K562 (cell line): ENCODE measurements at regions not wholly inside any gene's neighbourhood (a gene's known extent, or its start where the extent isn't known, plus 50 kb on each side); places are given as distances from the start of the nearest gene placed in this dataset.
A peak's percentile ranks its signal among the peaks of the same experiment; 100 is the strongest.

ENCODE experiments used
- ATAC-seq: fragments of 200-7000 bp; cut with Tn5 transposase; 3 replicates; pipeline ENCODE4 v1.9.1; 2020; ENCODE audit warnings: moderate library complexity
- BruUV-seq: library from RNA; stranded (reverse); fragments of 400-500 nt; replicated peaks from 2 replicates; lab custom pipeline; 2021; lab: Mats Ljungman, UMichigan
- CTCF ChIA-PET: fragments of 300-600 bp; formaldehyde crosslinking; extraction: SDS; loops from one replicate; lab custom pipeline; 2021; ENCODE audit warnings: low intra/inter-chr PET ratio; lab: Yijun Ruan, JAX
- POLR2A ChIA-PET: fragments of 300-600, 350-650 bp; sonication (Branson Sonifier 250); formaldehyde crosslinking; extraction: SDS; loops from one replicate; lab custom pipeline; 2021; ENCODE audit warnings: antibody characterized with exemption, inconsistent platforms; lab: Yijun Ruan, JAX
- DNase-seq, 4 experiments: peaks; one replicate each; pipeline versions ENCODE4 v3.0.0 to v3.0.0-alpha.2; 2011 to 2018; ENCODE audit warnings: low spot score in 3 of 4, mixed read lengths in 3 of 4; ENCODE audit errors: extremely low read depth in 1 of 4
- FAIRE-seq: peaks from 2 replicates; lab custom pipeline; 2011; peaks lifted over from hg19 to GRCh38; lab: Jason Lieb, UNC
- H2AFZ ChIP-seq: 2 replicates; pipeline ENCODE4 v1.6.0; 2011; ENCODE audit warnings: low read depth, low read length, control low read depth, inconsistent platforms
- H3K27ac ChIP-seq: fragments of 200-600 bp; 3 replicates; pipeline ENCODE4 v1.8.0; 2011; ENCODE audit warnings: low read depth, mild to moderate bottlenecking, control low read depth, inconsistent platforms, low read length, moderate library complexity, mixed read lengths; ENCODE audit errors: extremely low read depth
- H3K27me3 ChIP-seq, 2 experiments: fragments of 300-600 bp in 1 of 2; 2 replicates in 1 of 2; 3 replicates in 1 of 2; pipeline versions ENCODE4 v1.6.0 to v1.8.0; 2011; ENCODE audit warnings: inconsistent platforms in 2 of 2, low read length in 2 of 2, mild to moderate bottlenecking in 1 of 2, mixed read lengths in 1 of 2, moderate library complexity in 1 of 2; ENCODE audit not compliant: control insufficient read depth in 2 of 2, insufficient read depth in 2 of 2
- H3K36me3 ChIP-seq: fragments of 300-600 bp; 3 replicates; pipeline ENCODE4 v1.8.0; 2011; ENCODE audit warnings: mild to moderate bottlenecking, low read length, inconsistent platforms; ENCODE audit not compliant: control insufficient read depth, insufficient read depth
- H3K4me1 ChIP-seq, 2 experiments: fragments of 200-600 bp in 1 of 2; replicated peaks in 1 of 2; 2 replicates in 1 of 2; 3 replicates in 1 of 2; pipeline versions ENCODE4 v1.5.1 to v1.8.0; 2011; ENCODE audit warnings: inconsistent platforms in 2 of 2, low read length in 2 of 2, mild to moderate bottlenecking in 1 of 2, mixed read lengths in 1 of 2, moderate library complexity in 1 of 2; ENCODE audit not compliant: control insufficient read depth in 2 of 2, insufficient read depth in 2 of 2
- H3K4me2 ChIP-seq: 2 replicates; pipeline ENCODE4 v1.6.1; 2011; ENCODE audit warnings: low read length, control low read depth, inconsistent platforms, mixed read lengths; ENCODE audit not compliant: insufficient read depth
- H3K4me3 ChIP-seq: fragments of 200-600 bp; sonication (generic), shearing (Covaris generic); 2 replicates; pipeline ENCODE4 v1.5.1; 2016; ENCODE audit warnings: control low read depth, inconsistent platforms
- H3K79me2 ChIP-seq: fragments of 200-600 bp; 3 replicates; pipeline ENCODE4 v1.8.0; 2011; ENCODE audit warnings: low read length, inconsistent platforms; ENCODE audit not compliant: control insufficient read depth, insufficient read depth
- H3K9ac ChIP-seq, 2 experiments: 2 replicates each; pipeline versions ENCODE4 v1.6.0 to v1.6.1; 2011; ENCODE audit warnings: low read depth in 2 of 2, low read length in 2 of 2, control low read depth in 1 of 2, inconsistent platforms in 1 of 2, mild to moderate bottlenecking in 1 of 2, mixed read lengths in 1 of 2; ENCODE audit not compliant: insufficient read depth in 1 of 2
- H3K9me1 ChIP-seq: one replicate; pipeline ENCODE4 v1.6.0; 2011; ENCODE audit warnings: inconsistent platforms, mild to moderate bottlenecking, low read length, moderate library complexity; ENCODE audit not compliant: control insufficient read depth, insufficient read depth
- H3K9me3 ChIP-seq: replicated peaks from 2 replicates; pipeline ENCODE4 v1.5.1; 2011; ENCODE audit warnings: low read depth, low read length, inconsistent platforms; ENCODE audit not compliant: control insufficient read depth, insufficient read depth
- H4K20me1 ChIP-seq: replicated peaks from 2 replicates; pipeline ENCODE4 v1.6.1; 2011; ENCODE audit warnings: low read length, inconsistent platforms, mixed read lengths; ENCODE audit not compliant: control insufficient read depth, insufficient read depth
- ATF3 ChIP-seq, 2 experiments: fragments of 450-650 bp in 1 of 2; sonication (generic) in 1 of 2; formaldehyde crosslinking in 1 of 2; IDR thresholded peaks in 1 of 2; conservative IDR thresholded peaks in 1 of 2; 2 replicates each; pipeline versions ENCODE4 v1.6.1 to v1.8.1; 2016 to 2023; ENCODE audit warnings: mild to moderate bottlenecking in 2 of 2, moderate library complexity in 2 of 2, inconsistent platforms in 1 of 2, missing genetic modification reagents in 1 of 2
- CREB5 ChIP-seq: fragments of 250-450 bp; sonication (Bioruptor Pico); IDR thresholded peaks from 2 replicates; pipeline ENCODE4 v1.5.0; 2020; ENCODE audit warnings: mild to moderate bottlenecking
- E2F1 ChIP-seq: sonication (generic); formaldehyde crosslinking; IDR thresholded peaks from 2 replicates; pipeline ENCODE4 v1.8.1; 2023; ENCODE audit warnings: mild to moderate bottlenecking, missing genetic modification reagents, moderate library complexity
- ETS2 ChIP-seq: IDR thresholded peaks from 2 replicates; pipeline ENCODE4 v1.6.1; 2016; ENCODE audit warnings: borderline replicate concordance, missing genetic modification characterization, mild to moderate bottlenecking, moderate library complexity, missing compliant biosample characterization; ENCODE audit not compliant: poor library complexity, severe bottlenecking
- FOSL1 ChIP-seq: fragments of 200-800 bp; sonication (Bioruptor generic); conservative IDR thresholded peaks from 2 replicates; pipeline ENCODE4 v1.6.1; 2016; ENCODE audit warnings: missing genetic modification characterization, missing compliant biosample characterization
- FOXJ2 ChIP-seq: fragments of 200-800 bp; sonication (Bioruptor generic); IDR thresholded peaks from 2 replicates; pipeline ENCODE4 v1.6.1; 2016; ENCODE audit warnings: missing genetic modification characterization, missing compliant biosample characterization
- HOXB6 ChIP-seq: fragments of 250-450 bp; sonication (Bioruptor Pico); IDR thresholded peaks from 2 replicates; pipeline ENCODE4 v1.5.1; 2022; ENCODE audit warnings: mild to moderate bottlenecking, borderline replicate concordance
- JUND ChIP-seq, 2 experiments: IDR thresholded peaks; 2 replicates in 1 of 2; 3 replicates in 1 of 2; pipeline ENCODE4 v1.6.1; 2011; ENCODE audit warnings: borderline replicate concordance in 2 of 2, low read depth in 2 of 2, low read length in 2 of 2, improper control_type of control experiment in 1 of 2, missing biosample characterization in 1 of 2, missing genetic modification characterization in 1 of 2, missing genetic modification reagents in 1 of 2
- MNT ChIP-seq, 2 experiments: fragments of 450-650 bp; conservative IDR thresholded peaks; 2 replicates each; pipeline ENCODE4 v1.6.1; 2017; ENCODE audit warnings: mild to moderate bottlenecking in 2 of 2, moderate library complexity in 2 of 2
- SMARCE1 ChIP-seq: fragments of 450-650 bp; IDR thresholded peaks from 2 replicates; pipeline ENCODE4 v1.7.1; 2016; ENCODE audit warnings: mild to moderate bottlenecking
- TARDBP ChIP-seq: fragments of 450-650 bp; IDR thresholded peaks from 2 replicates; pipeline ENCODE4 v1.6.1; 2016
- ZNF282 ChIP-seq: sonication (generic); formaldehyde crosslinking; IDR thresholded peaks from 2 replicates; pipeline ENCODE4 v1.8.1; 2023; ENCODE audit warnings: missing genetic modification reagents
- ZNF354B ChIP-seq: fragments of 250-450 bp; sonication (Bioruptor Pico); IDR thresholded peaks from 2 replicates; pipeline ENCODE4 v1.4.0; 2020
- in situ Hi-C: fragments of 300-500 bp; cut with MboI; formaldehyde crosslinking; loops from 4 replicates; pipeline ENCODE4 v1.15.0; 2018; ENCODE audit warnings: inconsistent platforms, mixed read lengths
- intact Hi-C: fragments of 100-400 bp; cut with micrococcal nuclease; formaldehyde crosslinking; loops from 2 replicates; pipeline ENCODE4 v1.14.2; 2022

GRCh38 chr12:93252221-93252620 is 125.5 kb upstream of the NUDT4 start (continued):
- TF ChIP-seq MNT (conservative IDR thresholded peaks at IDR 0.05): no peak
- no peak for TF ChIP-seq ZNF282 (CRISPR knock-in tag)
- no peak for TF ChIP-seq E2F1
- TF ChIP-seq FOXJ2: no peak

- no TSS peak for BruUV-seq
- Histone ChIP-seq H3K27me3 (no peaks in the 10 kb centered on the region), H4K20me1 (no peaks in the 10 kb centered on the region), H3K36me3 (no peaks in the 10 kb centered on the region), H2AFZ (no peak overlapping the region), H3K9me1 (no peaks in the 10 kb centered on the region), H3K4me2 (no peak overlapping the region), H3K27ac (no peak overlapping the region), H3K4me3 (no peak overlapping the region), H3K4me1 (no peaks in the 10 kb centered on the region; a peak in 1 of 5 replicates), H3K79me2 (no peaks in the 10 kb centered on the region), H3K9ac (no peak overlapping the region), H3K9me3 (no peaks in the 10 kb centered on the region)
- CTCF ChIA-PET: no interaction called here
- TF ChIP-seq TARDBP: no peak
- TF ChIP-seq SMARCE1: 0 out of 2 replicates have a peak, but pooled peaks have one; percentile 22
- TF ChIP-seq JUND (IDR thresholded peaks at IDR 0.05; ENCODE audit: borderline replicate concordance, low read depth, low read length): 0 out of 2 replicates have a peak, but pooled peaks have one; percentile 12
- no peak for TF ChIP-seq JUND (tag; IDR thresholded peaks at IDR 0.05; ENCODE audit: borderline replicate concordance, low read depth, low read length)
- no peak for TF ChIP-seq CREB5
- TF ChIP-seq ETS2 (tag): no peak
- TF ChIP-seq FOSL1: peak; percentile 85
- TF ChIP-seq HOXB6: no peak
- TF ChIP-seq ATF3 (IDR thresholded peaks at IDR 0.05): peak; percentile 53
- no peak for TF ChIP-seq ATF3 (CRISPR knock-in tag; conservative IDR thresholded peaks at IDR 0.05)
- TF ChIP-seq ZNF354B (CRISPR knock-in tag): no peak
- POLR2A ChIA-PET: interaction anchor here (0.6 to 1.3 kb wide), 5 partner anchors 10 to 122 kb away, joined by 3 to 6 read pairs (median 3); no protein-coding TSS in a partner anchor
- in situ Hi-C loops: no loop called here
- DNase-seq: no peak
- no peak for FAIRE-seq
- intact Hi-C loops: no loop called here
- ATAC-seq: no peak
These were observed 122.8 kb upstream of the NUDT4 start for GRCh38 chr12:93254911-93255310.
